ENCODE measurements at regions not wholly inside any gene's neighbourhood (a gene's known extent, or its start where the extent isn't known, plus 50 kb on each side); places are given as distances from the start of the nearest gene placed in this dataset.

DNA sequence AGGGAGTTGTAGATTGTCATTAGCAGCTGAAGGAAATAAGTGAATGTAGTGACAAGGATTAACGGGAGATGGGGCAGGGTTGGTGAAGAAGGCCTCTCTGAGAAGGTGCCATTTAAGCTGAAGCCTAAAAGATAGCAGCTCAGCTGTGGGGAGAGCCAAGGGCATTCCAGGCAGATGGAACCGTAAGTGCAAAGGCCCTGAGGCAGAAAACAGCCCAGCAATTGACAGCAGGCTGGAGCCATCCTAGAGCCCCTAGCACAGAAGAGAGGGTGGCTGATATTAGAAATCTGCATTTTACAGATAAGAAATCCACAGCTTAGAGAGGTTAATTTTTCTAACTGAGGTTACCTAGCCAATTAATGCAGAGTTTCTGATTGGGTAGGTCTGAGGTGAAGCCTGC is 374.5 kb upstream of the PROK2 start:
- Mint-ChIP-seq H3K4me1 (ENCODE audit: low read depth) (peaks cover 2% of the 10 kb centered on the region), H3K36me3 (ENCODE audit: low read depth) (no peaks in the 10 kb centered on the region), H3K4me3 (no peak overlapping the region), H3K9me3 (no peaks in the 10 kb centered on the region), H3K27me3 (ENCODE audit: low read depth) (no peaks in the 10 kb centered on the region), H3K27ac (no peak overlapping the region)
- DNase-seq (ENCODE audit: low spot score) = no peak

DNA sequence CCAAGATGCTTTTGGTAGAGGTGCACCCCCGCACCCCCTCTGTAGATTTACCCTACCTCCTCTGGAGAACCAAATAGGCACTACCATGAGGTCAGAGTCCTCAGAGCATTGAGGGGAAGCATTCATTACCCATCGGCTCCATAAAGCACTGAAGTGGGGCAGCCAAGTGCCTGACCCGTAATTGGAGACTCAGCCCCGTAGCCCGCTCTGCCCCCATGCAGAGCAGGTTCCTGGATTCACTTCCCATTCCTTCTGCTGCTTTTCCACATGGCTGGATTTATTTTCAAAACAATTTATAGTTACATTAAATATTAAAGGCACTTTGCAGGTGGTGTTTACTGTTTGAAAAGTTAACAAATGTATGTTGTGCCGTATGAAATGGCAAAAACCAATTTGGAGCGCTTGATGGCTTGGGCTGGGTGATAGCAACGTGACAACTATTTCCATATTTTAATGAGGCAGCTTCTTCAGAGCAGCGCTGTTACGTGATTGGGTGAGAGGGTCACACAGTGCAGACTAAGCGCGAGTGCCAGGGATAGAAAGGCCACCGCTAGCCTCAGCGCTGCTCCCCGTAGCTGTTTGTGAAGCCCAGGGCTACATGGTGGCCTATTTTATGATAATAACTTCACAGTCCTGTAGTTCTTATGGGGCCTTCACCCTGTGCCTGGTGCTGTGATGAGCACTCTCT is 373.8 kb upstream of the PROK2 start:
- Mint-ChIP-seq H3K4me1 (ENCODE audit: low read depth) (peaks cover 2% of the 10 kb centered on the region), H3K9me3 (no peaks in the 10 kb centered on the region), H3K4me3 (no peak overlapping the region), H3K36me3 (ENCODE audit: low read depth) (no peaks in the 10 kb centered on the region), H3K27me3 (ENCODE audit: low read depth) (no peaks in the 10 kb centered on the region), H3K27ac (no peak overlapping the region)
- no peak for DNase-seq (ENCODE audit: low spot score)

DNA sequence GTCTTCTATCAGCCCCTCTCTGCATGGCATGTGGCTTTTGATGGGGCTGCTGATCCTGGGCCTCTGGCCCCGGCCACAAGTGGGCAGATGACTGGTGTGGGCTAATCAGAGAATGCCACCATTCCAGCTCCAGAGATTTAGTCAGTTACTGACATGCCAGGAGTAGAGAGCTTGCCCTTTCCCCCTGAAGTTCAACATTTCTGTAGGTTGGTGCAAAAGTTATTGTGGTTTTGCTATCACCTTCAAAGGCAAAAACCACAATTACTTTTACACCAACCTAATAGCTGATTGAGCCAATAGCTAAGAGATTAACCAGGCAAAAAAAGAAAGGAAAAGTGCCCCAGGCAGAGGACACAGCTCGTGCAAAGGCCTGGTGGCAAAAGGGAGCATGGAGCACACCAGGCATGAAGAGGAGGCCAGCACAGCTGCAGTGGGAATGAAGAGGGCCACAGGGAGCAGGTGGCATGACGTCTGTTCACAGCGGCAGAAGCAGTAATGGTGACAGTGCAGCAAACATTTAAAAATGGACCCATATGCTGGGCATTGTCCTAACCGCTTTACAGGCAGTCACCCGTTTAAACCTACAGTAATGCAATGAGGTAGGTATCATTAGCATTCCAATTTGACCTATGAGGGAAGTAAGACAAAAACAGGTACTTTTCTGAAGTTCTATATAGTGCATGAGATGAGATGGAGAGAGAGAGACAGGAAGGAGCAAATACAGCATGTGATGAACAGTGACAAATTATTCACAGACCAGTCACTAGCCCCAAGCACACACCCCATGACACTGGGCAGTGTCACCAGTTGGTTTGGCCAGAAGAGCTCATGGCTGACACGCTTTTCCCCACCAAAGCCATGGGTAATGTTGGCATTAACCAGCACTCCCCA is 373.0 kb upstream of the PROK2 start:
- Mint-ChIP-seq H3K36me3 (ENCODE audit: low read depth) (no peaks in the 10 kb centered on the region), H3K27ac (no peak overlapping the region), H3K9me3 (no peaks in the 10 kb centered on the region), H3K27me3 (ENCODE audit: low read depth) (no peaks in the 10 kb centered on the region), H3K4me3 (no peak overlapping the region), H3K4me1 (ENCODE audit: low read depth) (peaks cover 2% of the 10 kb centered on the region)
- DNase-seq (ENCODE audit: low spot score) = no peak

DNA sequence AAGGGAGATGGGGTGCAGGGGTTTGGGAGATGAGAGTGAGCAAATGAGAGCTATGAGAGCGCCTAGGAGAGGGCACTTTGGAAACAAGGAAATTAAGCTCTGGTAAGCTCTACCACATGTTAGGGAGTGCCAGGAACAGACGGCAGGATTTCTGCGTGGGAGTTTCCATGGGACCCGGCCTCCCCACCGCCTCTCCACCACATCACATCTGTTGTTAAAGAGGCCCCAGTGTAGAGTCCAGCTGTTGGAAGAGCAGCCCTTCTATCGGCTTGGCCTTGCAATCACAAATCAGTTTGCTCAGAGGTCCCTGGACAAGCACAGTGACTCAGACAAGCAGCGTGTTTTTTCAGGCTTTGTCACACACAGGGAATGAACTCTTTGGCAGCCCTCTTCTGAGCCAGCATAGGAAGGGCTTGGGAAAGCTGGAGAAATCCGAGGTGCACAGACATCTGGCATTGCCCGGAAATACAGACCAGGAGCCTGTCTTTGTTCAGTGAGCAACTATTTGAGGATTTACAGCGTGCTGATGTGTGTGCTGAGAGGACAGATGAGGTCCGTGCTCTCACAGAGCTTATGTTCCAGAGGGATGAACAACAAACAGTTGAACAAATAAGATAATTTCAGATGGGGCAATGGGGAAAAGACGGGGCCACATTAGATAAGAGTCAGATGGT is 370.6 kb upstream of the PROK2 start:
- DNase-seq (ENCODE audit: low spot score) = no peak
- H3K4me3 Mint-ChIP-seq = no peak overlapping the region
- no peaks in the 10 kb centered on the region for H3K36me3 Mint-ChIP-seq (ENCODE audit: low read depth)
- no peaks in the 10 kb centered on the region for H3K27me3 Mint-ChIP-seq (ENCODE audit: low read depth)
- H3K9me3 Mint-ChIP-seq = no peaks in the 10 kb centered on the region
- no peak overlapping the region for H3K27ac Mint-ChIP-seq
- H3K4me1 Mint-ChIP-seq (ENCODE audit: low read depth) = peaks cover 2% of the 10 kb centered on the region

DNA sequence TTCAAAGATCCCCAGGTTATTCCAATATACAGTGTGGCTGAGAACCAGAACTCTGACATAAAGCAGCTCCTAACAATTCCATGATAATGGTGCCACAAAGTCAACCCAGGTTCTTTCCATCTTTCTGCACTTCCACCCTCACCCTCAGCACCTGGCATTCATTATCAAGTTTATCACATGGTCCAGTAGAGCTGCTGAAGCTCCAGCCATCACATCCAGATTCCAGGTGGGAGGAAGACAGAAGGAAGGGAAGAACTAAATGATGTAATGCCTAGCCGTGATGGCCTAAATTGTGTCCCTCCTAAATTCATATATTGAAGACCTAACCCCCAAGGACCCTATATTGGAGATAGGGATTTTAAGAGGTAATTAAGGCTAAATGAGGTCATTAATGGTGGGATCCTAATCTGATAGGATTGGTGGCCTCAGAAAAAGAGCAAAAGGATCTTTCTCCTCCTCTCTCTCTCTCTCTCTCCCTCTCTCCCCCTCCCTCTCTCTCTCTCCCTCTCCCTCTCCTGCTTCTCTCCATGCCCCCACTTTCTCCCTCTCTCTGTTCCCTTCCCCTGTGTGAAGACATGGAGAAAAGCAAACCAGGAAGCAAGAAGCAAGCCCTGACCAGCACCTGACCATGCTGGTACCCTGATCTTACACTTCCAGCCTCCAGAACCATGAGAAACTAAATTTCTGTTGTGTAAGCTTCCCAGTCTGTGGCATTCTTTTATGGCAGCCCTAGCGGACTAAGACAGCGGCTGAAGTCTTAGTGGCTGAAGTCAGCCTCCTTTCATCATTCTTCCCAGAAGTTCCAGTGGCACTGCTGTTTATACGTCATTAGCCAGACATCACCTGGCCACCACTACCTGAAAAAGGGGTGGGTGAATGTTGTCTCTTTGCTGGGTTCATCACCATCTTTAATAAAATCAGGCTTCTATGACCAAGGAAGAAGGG is 369.7 kb upstream of the PROK2 start:
- no peak overlapping the region for H3K27ac Mint-ChIP-seq
- H3K4me3 Mint-ChIP-seq = no peak overlapping the region
- no peak for DNase-seq (ENCODE audit: low spot score)
- no peaks in the 10 kb centered on the region for H3K9me3 Mint-ChIP-seq
- no peaks in the 10 kb centered on the region for H3K27me3 Mint-ChIP-seq (ENCODE audit: low read depth)
- peaks cover 2% of the 10 kb centered on the region for H3K4me1 Mint-ChIP-seq (ENCODE audit: low read depth)
- no peaks in the 10 kb centered on the region for H3K36me3 Mint-ChIP-seq (ENCODE audit: low read depth)

DNA sequence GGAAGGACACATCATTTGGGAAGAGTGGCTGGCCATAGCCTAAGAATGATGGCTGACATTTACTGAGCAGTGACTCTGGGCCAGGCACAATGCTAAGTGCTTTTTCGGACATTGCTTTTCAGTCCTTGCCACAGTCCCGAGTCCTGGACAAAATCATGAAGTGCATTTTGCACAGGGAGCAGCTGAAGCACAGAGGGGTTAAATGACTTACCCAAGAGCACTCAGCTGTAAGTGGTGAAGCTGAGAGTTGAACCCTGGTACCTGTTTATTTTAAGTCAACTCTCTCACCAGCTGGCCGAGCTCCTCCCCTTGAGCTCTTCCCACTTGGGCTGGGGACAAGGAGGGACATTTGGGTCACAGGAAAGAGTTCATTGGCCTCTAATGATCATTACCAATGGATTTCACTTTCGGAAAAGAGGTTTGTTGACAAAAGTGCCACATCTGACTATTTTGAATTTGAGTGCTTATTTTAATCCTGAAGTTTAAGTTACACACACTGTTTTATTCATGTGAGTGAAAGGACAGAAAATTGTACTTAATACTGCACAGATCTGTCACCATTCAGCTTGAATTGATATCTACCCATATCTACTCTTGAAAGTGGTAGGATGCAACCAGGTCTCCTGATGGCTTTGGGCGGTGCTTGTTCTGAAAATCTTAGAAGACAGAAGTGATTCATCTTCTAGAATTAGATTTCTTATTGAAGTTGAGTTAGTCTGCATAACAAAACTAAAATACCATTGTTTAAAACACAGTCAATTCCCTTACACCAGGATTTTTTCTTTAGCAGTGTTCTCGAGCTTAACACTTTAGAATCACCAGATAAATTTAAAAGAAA is 368.7 kb upstream of the PROK2 start:
- no peak overlapping the region for H3K27ac Mint-ChIP-seq
- no peaks in the 10 kb centered on the region for H3K36me3 Mint-ChIP-seq (ENCODE audit: low read depth)
- DNase-seq (ENCODE audit: low spot score) = no peak
- peaks cover 3% of the 10 kb centered on the region for H3K9me3 Mint-ChIP-seq
- peaks cover 2% of the 10 kb centered on the region for H3K4me1 Mint-ChIP-seq (ENCODE audit: low read depth)
- no peaks in the 10 kb centered on the region for H3K27me3 Mint-ChIP-seq (ENCODE audit: low read depth)
- H3K4me3 Mint-ChIP-seq = no peak overlapping the region

DNA sequence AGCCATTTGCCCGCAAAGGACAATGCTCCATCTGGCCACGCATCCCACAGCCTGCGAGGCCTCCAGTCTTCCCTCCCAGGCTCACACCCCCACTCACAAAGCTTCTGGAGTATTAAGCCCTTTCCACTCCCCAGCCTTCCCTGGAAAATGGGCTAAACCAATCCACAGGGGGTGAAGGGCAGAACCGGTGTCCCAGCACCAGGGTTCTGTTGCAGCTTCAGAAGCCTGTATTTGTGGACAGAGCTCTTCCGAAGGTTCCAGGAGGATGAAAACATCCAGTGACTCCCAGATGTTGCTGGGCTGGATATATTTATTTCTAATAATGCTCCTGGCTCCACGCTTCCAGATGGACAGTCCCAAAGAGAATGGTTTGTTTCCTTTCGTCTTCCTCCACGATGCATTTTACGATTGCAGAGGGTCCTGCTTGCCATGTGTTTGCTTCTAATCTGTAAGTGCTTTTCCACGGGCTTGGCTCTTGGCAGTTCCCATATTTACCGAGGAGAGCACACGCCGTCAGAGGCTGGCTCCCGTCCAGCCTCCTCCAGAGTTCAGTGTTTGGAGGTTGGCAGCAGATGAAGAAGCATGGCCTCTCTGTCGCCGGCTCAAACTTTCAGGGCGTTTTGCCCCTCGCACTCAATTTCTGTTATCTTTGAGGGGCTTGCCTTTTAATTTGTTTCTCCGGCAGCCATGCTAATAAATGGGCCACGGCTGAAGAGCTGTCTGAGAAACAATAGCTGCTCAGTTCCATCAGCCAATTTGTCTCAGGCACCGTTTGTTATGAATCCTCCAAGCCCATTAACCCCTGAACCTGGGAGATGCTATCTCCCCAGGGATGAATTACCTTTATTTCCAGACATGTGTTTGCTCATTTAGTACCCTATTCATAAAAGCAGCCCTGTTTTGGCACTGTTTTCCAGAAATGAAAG is 367.9 kb upstream of the PROK2 start:
- Mint-ChIP-seq H3K4me3 (no peak overlapping the region), H3K36me3 (ENCODE audit: low read depth) (peaks cover 2% of the 10 kb centered on the region), H3K27me3 (ENCODE audit: low read depth) (no peaks in the 10 kb centered on the region), H3K9me3 (peaks cover 12% of the 10 kb centered on the region), H3K4me1 (ENCODE audit: low read depth) (no peaks in the 10 kb centered on the region), H3K27ac (no peak overlapping the region)
- DNase-seq (ENCODE audit: low spot score) = no peak

DNA sequence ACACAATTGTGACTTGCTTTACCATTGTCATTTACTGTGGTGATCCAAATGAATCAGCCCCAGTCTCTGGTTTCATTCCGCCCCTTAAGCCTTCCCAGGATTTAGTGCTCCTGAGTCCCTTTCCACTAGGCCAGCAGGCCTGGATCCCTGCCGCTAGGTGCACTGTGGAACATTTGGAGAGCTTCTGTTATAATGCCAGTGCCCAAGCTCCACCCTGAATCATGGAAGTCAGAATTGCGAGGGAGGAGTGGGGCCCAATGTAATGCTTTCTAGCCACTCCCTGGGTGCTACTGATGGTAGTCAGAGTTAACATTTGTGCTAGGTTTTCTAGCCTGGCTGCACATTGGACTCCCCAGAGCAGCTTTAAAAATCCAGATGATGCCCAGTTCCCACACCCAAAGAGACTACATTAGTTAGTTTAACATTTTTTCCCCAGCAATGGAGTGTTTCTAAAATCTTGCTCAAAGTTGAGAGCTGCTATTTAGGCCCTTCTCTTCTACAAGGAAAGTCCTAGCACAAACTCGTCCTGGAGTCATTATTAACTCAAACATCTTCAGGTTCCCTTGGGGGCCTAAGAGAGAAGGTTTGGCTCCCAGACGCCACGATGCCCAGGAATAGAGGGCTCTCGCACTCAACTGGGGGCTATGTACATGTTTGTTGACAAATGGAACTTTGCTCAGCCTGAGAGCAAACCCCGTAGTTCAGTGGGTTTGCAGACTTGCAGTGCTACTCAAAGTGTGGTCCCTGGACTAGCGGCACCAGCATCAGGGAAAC is 366.7 kb upstream of the PROK2 start:
- Mint-ChIP-seq H3K36me3 (ENCODE audit: low read depth) (peaks cover 2% of the 10 kb centered on the region), H3K4me1 (ENCODE audit: low read depth) (no peaks in the 10 kb centered on the region), H3K9me3 (peaks cover 12% of the 10 kb centered on the region), H3K27ac (no peak overlapping the region), H3K27me3 (ENCODE audit: low read depth) (no peaks in the 10 kb centered on the region), H3K4me3 (no peak overlapping the region)
- no peak for DNase-seq (ENCODE audit: low spot score)

DNA sequence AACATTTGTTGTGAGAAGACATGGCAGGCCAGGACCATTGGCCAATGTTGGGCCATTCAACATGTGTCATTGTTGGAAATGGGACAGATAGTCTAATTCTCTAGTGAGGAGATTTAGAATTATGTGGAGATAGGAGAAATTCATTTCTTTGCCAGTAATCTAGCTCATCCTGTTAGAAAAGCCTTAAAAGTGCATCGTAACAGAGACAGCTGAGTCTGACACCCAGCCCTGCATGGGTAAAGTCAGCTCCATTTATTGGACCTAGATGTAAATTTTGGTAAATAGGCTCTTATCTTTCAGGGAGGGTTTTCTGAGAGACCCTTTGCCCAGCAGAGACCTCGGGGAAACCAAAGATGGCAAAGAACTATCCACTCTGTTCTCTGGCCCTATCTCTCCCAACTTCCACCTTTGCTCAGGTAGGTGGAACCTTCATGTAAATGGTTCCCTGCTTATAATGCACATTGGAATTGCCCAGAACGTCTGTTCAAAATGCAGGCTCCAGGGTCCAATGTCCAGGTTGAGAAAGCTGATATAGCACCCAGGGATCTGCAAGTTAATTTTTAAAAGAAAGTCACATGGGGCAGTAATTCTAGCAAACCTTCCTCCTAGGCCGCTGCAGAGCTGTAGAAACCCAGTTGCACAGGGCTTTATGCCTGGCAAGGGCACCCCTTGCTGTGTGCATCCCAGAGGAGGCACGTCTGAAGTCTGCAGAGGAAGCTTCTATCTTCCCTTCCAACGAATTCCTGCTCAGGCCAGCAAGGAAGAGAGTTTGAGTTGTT is 365.9 kb upstream of the PROK2 start:
- H3K36me3 Mint-ChIP-seq (ENCODE audit: low read depth) = peaks cover 2% of the 10 kb centered on the region
- peak overlapping the region; percentile 14 for H3K27ac Mint-ChIP-seq
- H3K4me3 Mint-ChIP-seq = no peak overlapping the region
- no peak for DNase-seq (ENCODE audit: low spot score)
- peaks cover 12% of the 10 kb centered on the region for H3K9me3 Mint-ChIP-seq
- H3K4me1 Mint-ChIP-seq (ENCODE audit: low read depth) = peaks cover 1% of the 10 kb centered on the region
- no peaks in the 10 kb centered on the region for H3K27me3 Mint-ChIP-seq (ENCODE audit: low read depth)

DNA sequence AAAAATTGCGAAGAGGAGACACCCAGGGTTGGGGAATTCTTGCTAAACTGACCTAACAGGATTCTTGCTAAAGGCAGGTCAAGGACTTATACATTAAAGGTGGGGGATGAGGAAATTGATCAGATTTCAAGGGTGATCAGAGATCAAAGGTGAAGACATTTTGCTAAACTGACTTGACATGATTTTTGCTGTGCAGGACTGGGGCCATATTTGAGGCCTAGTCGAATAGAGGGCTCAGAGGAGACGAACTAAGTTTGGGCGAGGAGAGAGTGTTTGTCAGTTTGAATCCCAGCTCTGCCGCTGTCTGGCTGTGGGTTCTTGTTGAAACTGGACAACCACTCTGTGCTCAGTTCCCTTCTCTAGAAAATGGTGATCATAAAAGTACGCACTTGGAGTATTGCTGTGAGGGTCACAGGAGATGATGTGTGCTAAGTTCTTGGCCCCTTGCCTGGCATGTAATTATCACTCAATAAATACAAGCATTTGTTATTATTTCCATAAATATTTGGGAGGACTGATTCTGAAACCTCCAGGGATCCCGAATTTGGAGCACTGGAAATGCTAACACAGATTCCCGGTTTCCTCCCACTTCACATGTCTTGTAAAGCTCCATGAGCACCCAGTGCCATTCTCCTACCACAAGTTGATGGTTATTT is 364.8 kb upstream of the PROK2 start:
- no peak for DNase-seq (ENCODE audit: low spot score)
- Mint-ChIP-seq H3K4me1 (ENCODE audit: low read depth) (peaks cover 8% of the 10 kb centered on the region), H3K4me3 (no peak overlapping the region), H3K27me3 (ENCODE audit: low read depth) (peaks cover 3% of the 10 kb centered on the region), H3K36me3 (ENCODE audit: low read depth) (peaks cover 2% of the 10 kb centered on the region), H3K27ac (no peak overlapping the region), H3K9me3 (peaks cover 12% of the 10 kb centered on the region)

DNA sequence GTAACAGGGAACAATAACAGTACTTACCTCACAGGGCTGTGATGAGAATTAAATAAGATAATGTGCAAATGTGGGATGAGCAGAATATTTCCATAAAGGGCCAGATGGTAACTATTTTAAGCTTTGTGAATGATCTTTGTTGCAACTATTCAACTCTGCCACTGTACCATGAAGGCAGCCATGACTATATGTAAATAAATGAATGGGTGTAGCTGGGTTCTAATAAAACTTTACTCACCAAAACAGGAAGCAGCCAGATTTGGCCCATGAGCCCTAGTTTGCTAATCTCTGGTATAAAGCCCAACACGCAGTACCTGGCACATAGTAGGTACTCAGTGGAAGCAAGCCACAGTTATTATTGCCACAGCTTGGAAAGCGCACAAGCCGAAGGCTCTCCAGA is 362.7 kb upstream of the PROK2 start:
- Mint-ChIP-seq H3K36me3 (ENCODE audit: low read depth) (peaks cover 2% of the 10 kb centered on the region), H3K27ac (no peak overlapping the region), H3K4me3 (no peak overlapping the region), H3K27me3 (ENCODE audit: low read depth) (peaks cover 7% of the 10 kb centered on the region), H3K9me3 (peaks cover 12% of the 10 kb centered on the region), H3K4me1 (ENCODE audit: low read depth) (peaks cover 16% of the 10 kb centered on the region)
- DNase-seq (ENCODE audit: low spot score) = no peak
